ENCODE measurements at regions not wholly inside any gene's neighbourhood (a gene's known extent, or its start where the extent isn't known, plus 50 kb on each side); places are given as distances from the start of the nearest gene placed in this dataset.

DNA sequence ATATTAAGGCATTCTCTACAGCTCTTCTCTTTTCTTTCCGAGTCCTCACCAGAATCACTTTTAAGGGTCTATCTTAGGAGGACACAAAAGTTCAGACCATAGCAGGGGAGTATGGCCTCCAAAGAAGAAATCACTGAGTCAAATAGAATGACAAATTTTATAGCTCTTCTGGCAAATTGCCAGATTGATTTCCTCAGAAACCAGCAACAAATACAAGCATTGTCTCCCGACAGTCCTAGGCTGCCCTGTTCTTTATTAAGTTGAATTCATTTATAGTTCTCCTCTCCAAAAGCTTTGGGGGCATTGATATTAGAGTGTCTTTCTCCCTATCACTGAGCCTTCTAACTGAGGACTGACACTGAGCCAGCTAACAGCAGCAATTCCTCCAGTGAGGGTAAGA is 156.4 kb upstream of the FRMD6 start:
- dilution Hi-C loops (cut with MboI; ENCODE audit: extremely low pct_ligation_motif_present, low sequenced_read_pairs): no loop called here
- CTCF ChIA-PET: interaction anchor here (1.1 to 1.5 kb wide), 4 partner anchors 11 to 55 kb away, joined by 3 to 4 read pairs (median 4); no protein-coding TSS in a partner anchor
- Histone ChIP-seq H2AFZ (ENCODE audit: low read depth, low read length) (no peak overlapping the region), H3K9me1 (replicated peaks; ENCODE audit: control insufficient read depth, extremely low read depth, insufficient read depth, low read length) (no peaks in the 10 kb centered on the region), H3K4me3 (replicated peaks in 1 of 3; ENCODE audit: insufficient read depth in 1 of 3, low read depth in 1 of 3, low read length in 3 of 3) (no peak overlapping the region), H4K20me1 (replicated peaks; ENCODE audit: control insufficient read depth, extremely low read depth, insufficient read depth, low read length) (no peaks in the 10 kb centered on the region), H3K4me2 (ENCODE audit: insufficient read depth, low read length) (no peak overlapping the region), H3K79me2 (ENCODE audit: control insufficient read depth, insufficient read depth, low read length) (no peaks in the 10 kb centered on the region), H3K27ac (ENCODE audit: insufficient read depth, low read depth, low read length) (no peak overlapping the region), H3K9ac (replicated peaks; ENCODE audit: extremely low read depth, insufficient read depth, low read length) (no peak overlapping the region), H3K36me3 (ENCODE audit: control insufficient read depth in 2 of 2, extremely low read depth in 1 of 2, insufficient read depth in 2 of 2, low read length in 2 of 2) (no peaks in the 10 kb centered on the region), H3K27me3 (ENCODE audit: control insufficient read depth in 2 of 2, insufficient read depth in 2 of 2, low read length in 2 of 2) (no peaks in the 10 kb centered on the region), H3K9me3 (replicated peaks; ENCODE audit: control insufficient read depth, insufficient read depth, low read length) (no peaks in the 10 kb centered on the region), H3K4me1 (ENCODE audit: control insufficient read depth, extremely low read depth, insufficient read depth, low read length) (peaks cover 8% of the 10 kb centered on the region)
- peak; percentile 31 for FAIRE-seq
- intact Hi-C loops (cut with micrococcal nuclease): no loop called here
- POLR2A ChIA-PET: no interaction called here
- TF ChIP-seq GATA2 (IDR thresholded peaks at IDR 0.05; ENCODE audit: insufficient read depth, insufficient read length, low read depth, low read length) (no peak), POLR2A (IDR thresholded peaks at IDR 0.05; ENCODE audit: low read depth, low read length) (no peak), MYC (IDR thresholded peaks at IDR 0.05; ENCODE audit: low read depth, low read length) (no peak), FOS (IDR thresholded peaks at IDR 0.05; ENCODE audit: borderline replicate concordance, insufficient read depth, low read length) (no peak), JUN (IDR thresholded peaks at IDR 0.05; ENCODE audit: borderline replicate concordance, insufficient read depth, insufficient read length, low read depth) (no peak), POLR2AphosphoS5 (IDR thresholded peaks at IDR 0.05; ENCODE audit: insufficient read depth, low read depth, low read length) (no peak), EZH2 (IDR thresholded peaks at IDR 0.05; ENCODE audit: borderline replicate concordance, low read depth, low read length, severe bottlenecking) (no peak)
- TF ChIP-seq, protein P1, sequence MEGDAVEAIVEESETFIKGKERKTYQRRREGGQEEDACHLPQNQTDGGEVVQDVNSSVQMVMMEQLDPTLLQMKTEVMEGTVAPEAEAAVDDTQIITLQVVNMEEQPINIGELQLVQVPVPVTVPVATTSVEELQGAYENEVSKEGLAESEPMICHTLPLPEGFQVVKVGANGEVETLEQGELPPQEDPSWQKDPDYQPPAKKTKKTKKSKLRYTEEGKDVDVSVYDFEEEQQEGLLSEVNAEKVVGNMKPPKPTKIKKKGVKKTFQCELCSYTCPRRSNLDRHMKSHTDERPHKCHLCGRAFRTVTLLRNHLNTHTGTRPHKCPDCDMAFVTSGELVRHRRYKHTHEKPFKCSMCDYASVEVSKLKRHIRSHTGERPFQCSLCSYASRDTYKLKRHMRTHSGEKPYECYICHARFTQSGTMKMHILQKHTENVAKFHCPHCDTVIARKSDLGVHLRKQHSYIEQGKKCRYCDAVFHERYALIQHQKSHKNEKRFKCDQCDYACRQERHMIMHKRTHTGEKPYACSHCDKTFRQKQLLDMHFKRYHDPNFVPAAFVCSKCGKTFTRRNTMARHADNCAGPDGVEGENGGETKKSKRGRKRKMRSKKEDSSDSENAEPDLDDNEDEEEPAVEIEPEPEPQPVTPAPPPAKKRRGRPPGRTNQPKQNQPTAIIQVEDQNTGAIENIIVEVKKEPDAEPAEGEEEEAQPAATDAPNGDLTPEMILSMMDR (IDR thresholded peaks at IDR 0.05; ENCODE audit: extremely low read depth in 1 of 2, insufficient read depth in 1 of 2, low read depth in 1 of 2, low read length in 2 of 2): no peak
- TF ChIP-seq, protein P2, sequence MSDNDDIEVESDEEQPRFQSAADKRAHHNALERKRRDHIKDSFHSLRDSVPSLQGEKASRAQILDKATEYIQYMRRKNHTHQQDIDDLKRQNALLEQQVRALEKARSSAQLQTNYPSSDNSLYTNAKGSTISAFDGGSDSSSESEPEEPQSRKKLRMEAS (IDR thresholded peaks at IDR 0.05; ENCODE audit: insufficient read depth, insufficient read length): no peak
- peak; percentile 33 for DNase-seq (ENCODE audit: low read depth, low spot score)
- no TSS peak for BruUV-seq (replicated peaks)

All from endothelial cell of umbilical vein (primary cell).